LNCaP clone FGC (cell line): ENCODE measurements at regions not wholly inside any gene's neighbourhood (a gene's known extent, or its start where the extent isn't known, plus 50 kb on each side); places are given as distances from the start of the nearest gene placed in this dataset.
"Not testable (repeated sequence)": the region's sequence is repeated elsewhere in the genome, so short reads cannot be mapped to it uniquely, and the experiment has no call there.

ENCODE experiments used
- DNase-seq: peaks from one replicate; pipeline ENCODE4 v3.0.0-alpha.2; 2011; ENCODE audit warnings: low read depth
- H3K4me3 ChIP-seq: 2 replicates; pipeline ENCODE4 v1.5.1; 2011; ENCODE audit warnings: mild to moderate bottlenecking, low read depth, low read length, control low read depth
- CTCF ChIP-seq: IDR thresholded peaks from 2 replicates; pipeline ENCODE4 v1.5.1; 2012; ENCODE audit warnings: mild to moderate bottlenecking; ENCODE audit not compliant: control insufficient read depth, insufficient read depth; ENCODE audit errors: extremely low read depth

DNA sequence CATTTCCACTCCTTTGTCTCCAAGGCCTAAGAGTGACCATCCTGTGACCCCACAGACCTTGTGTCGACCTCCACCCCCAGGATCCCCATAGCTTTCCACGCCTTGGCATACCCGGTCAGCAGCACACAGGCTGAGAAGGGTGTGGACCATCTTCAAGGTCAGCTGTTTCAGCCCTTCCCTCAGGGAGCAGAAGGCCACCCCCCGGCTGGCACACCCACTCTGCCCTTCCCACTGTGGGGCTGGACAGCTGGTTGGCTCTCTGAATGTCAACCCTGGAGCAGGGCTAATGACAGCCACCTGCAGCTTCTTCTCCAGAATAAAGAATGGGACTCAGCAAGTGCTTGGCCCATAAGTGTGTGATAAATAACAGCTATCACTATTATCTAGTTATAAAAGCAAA is 93.1 kb downstream of the OLFM1 start:
- DNase-seq: no peak
- TF ChIP-seq CTCF: no peak

GRCh38 chr9:135181336-135181735 is 93.9 kb downstream of the OLFM1 start:
- H3K4me3 ChIP-seq: no peak overlapping the region
- DNase-seq: no peak
- TF ChIP-seq CTCF: no peak

More for the DNA sequence above, 93.1 kb downstream of the OLFM1 start:
- H3K4me3 ChIP-seq: no peak overlapping the region

- DNase-seq, H3K4me3 ChIP-seq: not testable (repeated sequence)
Observed at GRCh38 chr9:135181841-135182240, 94.4 kb downstream of the OLFM1 start.

DNA sequence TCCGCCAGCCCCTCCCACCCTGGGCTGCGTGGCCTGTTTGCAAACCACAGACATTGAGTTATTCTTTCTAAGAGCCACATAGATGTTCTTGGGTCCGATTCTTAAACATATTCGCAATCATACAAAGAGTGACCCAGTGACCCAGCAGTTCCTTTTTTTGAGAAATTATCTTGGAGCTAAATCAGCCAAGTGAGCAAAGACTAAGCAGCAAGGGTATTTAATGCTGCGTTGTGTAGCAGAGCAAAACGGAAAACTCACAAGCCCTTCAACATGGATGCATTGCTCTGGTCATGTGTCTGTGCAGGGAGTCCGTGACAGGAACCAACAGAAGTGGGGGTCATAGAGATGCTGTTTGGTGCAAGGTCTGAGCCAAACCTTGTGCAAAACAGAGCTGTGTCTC is 95.6 kb downstream of the OLFM1 start:
- no peak for DNase-seq
- no peak for TF ChIP-seq CTCF
- no peak overlapping the region for H3K4me3 ChIP-seq

DNA sequence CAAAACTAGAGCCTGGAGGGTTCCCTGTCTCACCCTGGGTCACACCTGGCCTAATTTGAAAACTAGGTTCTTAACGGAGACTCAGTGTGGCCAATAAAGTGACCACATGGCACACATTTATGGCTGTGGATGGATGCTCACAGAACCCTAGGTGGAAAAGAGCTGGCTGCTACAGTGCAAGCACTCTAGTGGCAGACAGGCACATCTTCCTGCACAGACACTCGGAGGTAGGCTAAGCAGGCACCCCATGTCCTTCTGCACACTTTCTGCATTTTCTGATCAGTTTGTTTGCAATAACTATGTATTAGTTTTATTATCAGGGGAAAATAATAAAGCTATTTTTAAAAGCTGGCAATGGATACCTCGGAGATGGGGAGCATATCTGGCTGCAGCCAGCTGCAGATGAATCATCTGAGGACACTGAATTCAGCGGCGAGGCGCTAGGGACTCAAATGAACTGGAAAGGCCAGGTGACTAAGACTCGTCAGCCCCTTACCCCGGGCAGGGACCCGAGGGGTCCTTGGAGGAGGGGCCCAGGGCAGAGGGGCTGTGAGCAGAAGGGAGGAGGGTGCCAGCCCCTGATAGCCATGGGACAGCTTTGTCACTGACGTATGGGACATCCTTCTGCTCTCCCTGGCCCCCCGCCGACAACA is 96.2 kb downstream of the OLFM1 start:
- TF ChIP-seq CTCF: no peak
- DNase-seq: no peak

GRCh38 chr9:135184181-135185053 is 96.9 kb downstream of the OLFM1 start:
- TF ChIP-seq CTCF: no peak
- no peak for DNase-seq
- H3K4me3 ChIP-seq: no peak overlapping the region

More for the DNA sequence above, 96.2 kb downstream of the OLFM1 start:
- H3K4me3 ChIP-seq: no peak overlapping the region

DNA sequence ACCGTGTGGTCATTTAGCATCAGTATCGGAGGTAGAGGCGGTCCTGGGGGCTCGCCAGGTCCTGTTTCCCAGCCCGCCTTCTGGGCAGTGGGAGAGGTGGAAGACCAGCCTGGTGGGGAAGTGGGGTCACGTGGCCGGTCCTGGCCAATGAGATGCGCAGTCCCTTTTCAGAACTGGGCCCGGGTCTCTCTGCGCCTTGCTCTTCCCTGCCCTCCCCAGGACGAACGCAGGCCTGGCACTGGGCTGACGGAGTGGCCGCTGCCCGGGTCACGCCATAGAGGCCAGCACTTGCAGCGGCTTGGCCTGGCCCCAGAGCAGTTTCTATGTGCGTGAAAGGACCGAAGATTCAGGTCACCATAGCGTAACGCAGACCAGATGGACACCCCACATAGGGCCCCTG is 97.6 kb downstream of the OLFM1 start:
- no peak for DNase-seq
- no peak overlapping the region for H3K4me3 ChIP-seq
- no peak for TF ChIP-seq CTCF
